H1 (cell line): ENCODE measurements at regions not wholly inside any gene's neighbourhood (a gene's known extent, or its start where the extent isn't known, plus 50 kb on each side); places are given as distances from the start of the nearest gene placed in this dataset.

Source experiments
- CBX8 ChIP-seq: fragments of 300-800, 300-1000 bp; sonication (generic); IDR thresholded peaks from 2 replicates; pipeline ENCODE4 v1.7.1; 2016; ENCODE audit warnings: low read depth, low read length, borderline replicate concordance
- CHD1 ChIP-seq: IDR thresholded peaks from 2 replicates; pipeline ENCODE4 v1.6.1; 2012; ENCODE audit warnings: low read depth, low read length, improper control_type of control experiment
- CHD7 ChIP-seq: fragments of 300-600 bp; sonication (generic); IDR thresholded peaks from 2 replicates; pipeline ENCODE4 v1.7.1; 2012; ENCODE audit warnings: low read length, moderate library complexity, mild to moderate bottlenecking, inconsistent platforms; ENCODE audit not compliant: insufficient replicate concordance
- CREB1 ChIP-seq: IDR thresholded peaks from 2 replicates; pipeline ENCODE4 v1.6.1; 2012; ENCODE audit warnings: inconsistent platforms
- EGR1 ChIP-seq: IDR thresholded peaks from 2 replicates; pipeline ENCODE4 v1.6.1; 2011; ENCODE audit warnings: low read depth, low read length, borderline replicate concordance
- HDAC2 ChIP-seq, 2 experiments: fragments of 300-600 bp in 1 of 2; sonication (generic) in 1 of 2; IDR thresholded peaks; 2 replicates each; pipeline ENCODE4 v1.6.1; 2011 to 2012; ENCODE audit warnings: low read depth in 2 of 2, low read length in 2 of 2, mild to moderate bottlenecking in 2 of 2, moderate library complexity in 2 of 2, borderline replicate concordance in 1 of 2, inconsistent platforms in 1 of 2
- KDM4A ChIP-seq: IDR thresholded peaks from one replicate; pipeline ENCODE4 v1.7.1; 2012; ENCODE audit warnings: low read depth, mild to moderate bottlenecking, moderate library complexity, low read length, inconsistent platforms; ENCODE audit not compliant: severe bottlenecking
- RXRA ChIP-seq: IDR thresholded peaks from 2 replicates; pipeline ENCODE4 v1.6.1; 2011; ENCODE audit warnings: low read depth, mild to moderate bottlenecking, low read length, moderate library complexity; ENCODE audit not compliant: insufficient read depth
- SP2 ChIP-seq: IDR thresholded peaks from 2 replicates; pipeline ENCODE4 v1.6.1; 2012; ENCODE audit warnings: mild to moderate bottlenecking, low read length, inconsistent platforms
- SP4 ChIP-seq: IDR thresholded peaks from 2 replicates; pipeline ENCODE4 v1.6.1; 2012; ENCODE audit warnings: low read length, inconsistent platforms
- SRF ChIP-seq: IDR thresholded peaks from 2 replicates; pipeline ENCODE4 v1.6.1; 2011; ENCODE audit warnings: mild to moderate bottlenecking, low read depth, low read length, moderate library complexity
- TBP ChIP-seq: IDR thresholded peaks from 2 replicates; pipeline ENCODE4 v1.6.1; 2011; ENCODE audit warnings: low read depth, low read length, improper control_type of control experiment

- TF ChIP-seq CHD7, result no peak
- TF ChIP-seq EGR1, result no peak
- no peak for TF ChIP-seq TBP
- no peak for TF ChIP-seq KDM4A
- TF ChIP-seq HDAC2 (IDR thresholded peaks at IDR 0.05; ENCODE audit: borderline replicate concordance in 1 of 2, low read depth in 2 of 2, low read length in 2 of 2), result no peak
- TF ChIP-seq SP2, result no peak
- TF ChIP-seq CREB1, result no peak
- no peak for TF ChIP-seq RXRA
- no peak for TF ChIP-seq SP4
- no peak for TF ChIP-seq CHD1
- no peak for TF ChIP-seq CBX8
- no peak for TF ChIP-seq SRF
Observed at GRCh38 chr13:19089315-19089714, 92.3 kb downstream of the TUBA3C start (continued).
